ENCODE measurements at regions not wholly inside any gene's neighbourhood (a gene's known extent, or its start where the extent isn't known, plus 50 kb on each side); places are given as distances from the start of the nearest gene placed in this dataset.

- ATAC-seq (no peak), DNase-seq (no peak)
- intact Hi-C loops (cut with DNase I, micrococcal nuclease) = no loop called here
- H3K9me3 ChIP-seq = no peaks in the 10 kb centered on the region
- no peak overlapping the region for H3K4me3 ChIP-seq
- no peak for TF ChIP-seq CTCF (IDR thresholded peaks at IDR 0.05)
- H3K36me3 ChIP-seq (ENCODE audit: low read depth) = no peaks in the 10 kb centered on the region
- no peaks in the 10 kb centered on the region for H3K4me1 ChIP-seq (ENCODE audit: low read depth)
These were observed 211.1 kb downstream of the ICE1 start for GRCh38 chr5:5633579-5633978.

GRCh38 chr5:5632678-5633077, 210.2 kb downstream of the ICE1 start:
- intact Hi-C loops (cut with DNase I, micrococcal nuclease) = no loop called here
- Histone ChIP-seq H3K4me1 (ENCODE audit: low read depth) (no peaks in the 10 kb centered on the region), H3K36me3 (ENCODE audit: low read depth) (no peaks in the 10 kb centered on the region), H3K4me3 (no peak overlapping the region), H3K9me3 (no peaks in the 10 kb centered on the region)
- ATAC-seq = no peak
- no peak for TF ChIP-seq CTCF (IDR thresholded peaks at IDR 0.05)
- no peak for DNase-seq

- Histone ChIP-seq H3K4me1 (ENCODE audit: low read depth) (no peaks in the 10 kb centered on the region), H3K9me3 (no peaks in the 10 kb centered on the region), H3K36me3 (ENCODE audit: low read depth) (no peaks in the 10 kb centered on the region), H3K4me3 (no peak overlapping the region)
- ATAC-seq (no peak), DNase-seq (no peak)
- TF ChIP-seq CTCF (IDR thresholded peaks at IDR 0.05) = no peak
- intact Hi-C loops (cut with DNase I, micrococcal nuclease) = no loop called here
These were observed 207.1 kb downstream of the ICE1 start for GRCh38 chr5:5629607-5629978.

GRCh38 chr5:5628866-5629606, 206.6 kb downstream of the ICE1 start:
- intact Hi-C loops (cut with DNase I, micrococcal nuclease) = no loop called here
- Histone ChIP-seq H3K36me3 (ENCODE audit: low read depth) (no peaks in the 10 kb centered on the region), H3K4me1 (ENCODE audit: low read depth) (no peaks in the 10 kb centered on the region), H3K9me3 (peaks cover under 1% of the 10 kb centered on the region), H3K4me3 (no peak overlapping the region)
- TF ChIP-seq CTCF (IDR thresholded peaks at IDR 0.05) = no peak
- ATAC-seq (no peak), DNase-seq (no peak)

- Histone ChIP-seq H3K9me3 (peaks cover 12% of the 10 kb centered on the region), H3K36me3 (ENCODE audit: low read depth) (no peaks in the 10 kb centered on the region), H3K4me1 (ENCODE audit: low read depth) (no peaks in the 10 kb centered on the region), H3K4me3 (no peak overlapping the region)
- ATAC-seq = no peak
- intact Hi-C loops (cut with DNase I, micrococcal nuclease) = no loop called here
- DNase-seq = no peak
- TF ChIP-seq CTCF (IDR thresholded peaks at IDR 0.05) = no peak
These were observed 203.9 kb downstream of the ICE1 start for GRCh38 chr5:5626412-5626811.

GRCh38 chr5:5625491-5625890, 203.0 kb downstream of the ICE1 start:
- intact Hi-C loops (cut with DNase I, micrococcal nuclease) = no loop called here
- Histone ChIP-seq H3K36me3 (ENCODE audit: low read depth) (no peaks in the 10 kb centered on the region), H3K4me3 (no peak overlapping the region), H3K4me1 (ENCODE audit: low read depth) (no peaks in the 10 kb centered on the region), H3K9me3 (peaks cover 12% of the 10 kb centered on the region)
- TF ChIP-seq CTCF (IDR thresholded peaks at IDR 0.05) = no peak
- ATAC-seq (no peak), DNase-seq (no peak)

Data from mucosa of descending colon (tissue), 3 donors.